KBM-7 (cell line): ENCODE measurements at regions not wholly inside any gene's neighbourhood (a gene's known extent, or its start where the extent isn't known, plus 50 kb on each side); places are given as distances from the start of the nearest gene placed in this dataset.

Experiments
- DNase-seq: peaks from one replicate; pipeline ENCODE4 v3.0.0-alpha.2; 2015
- in situ Hi-C: fragments of 300-500 bp; cut with MboI; formaldehyde crosslinking; loops from 2 replicates; pipeline ENCODE4 v1.14.3; 2020; ENCODE audit warnings: low sequenced_read_pairs, low pct_unique_long_range_greater_than_20kb, mixed read lengths

- no peak for DNase-seq
- in situ Hi-C loops: no loop called here
Measured at GRCh38 chr14:96931751-96932150, 134.6 kb downstream of the VRK1 start.

GRCh38 chr14:96934638-96935330 is 137.6 kb downstream of the VRK1 start:
- in situ Hi-C loops: no loop called here
- DNase-seq: no peak

GRCh38 chr14:96938946-96939345 is 141.8 kb downstream of the VRK1 start:
- in situ Hi-C loops: no loop called here
- no peak for DNase-seq

- in situ Hi-C loops: no loop called here
- DNase-seq: peak; percentile 10
Measured at GRCh38 chr14:96940009-96940408, 142.8 kb downstream of the VRK1 start.

GRCh38 chr14:96944297-96944696 is 147.1 kb downstream of the VRK1 start:
- in situ Hi-C loops: no loop called here
- no peak for DNase-seq

GRCh38 chr14:96945721-96946120 is 148.5 kb downstream of the VRK1 start:
- in situ Hi-C loops: no loop called here
- DNase-seq: no peak

GRCh38 chr14:96949594-96949993 is 152.4 kb downstream of the VRK1 start:
- in situ Hi-C loops: no loop called here
- no peak for DNase-seq

- no peak for DNase-seq
- in situ Hi-C loops: no loop called here
Measured at GRCh38 chr14:96951511-96951910, 154.3 kb downstream of the VRK1 start.

- in situ Hi-C loops: no loop called here
- DNase-seq: no peak
Measured at GRCh38 chr14:96953087-96953874, 156.1 kb downstream of the VRK1 start.

- in situ Hi-C loops: no loop called here
- DNase-seq: no peak
Measured at GRCh38 chr14:96953875-96954185, 156.6 kb downstream of the VRK1 start.

- DNase-seq: no peak
- in situ Hi-C loops: no loop called here
Measured at GRCh38 chr14:96956464-96957239, 159.5 kb downstream of the VRK1 start.

GRCh38 chr14:96958057-96958456 is 160.9 kb downstream of the VRK1 start:
- DNase-seq: no peak
- in situ Hi-C loops: no loop called here

- DNase-seq: no peak
- in situ Hi-C loops: no loop called here
Measured at GRCh38 chr14:96959992-96960391, 162.8 kb downstream of the VRK1 start.

GRCh38 chr14:96960598-96961116 is 163.5 kb downstream of the VRK1 start:
- in situ Hi-C loops: no loop called here
- DNase-seq: no peak

- DNase-seq: no peak
- in situ Hi-C loops: no loop called here
Measured at GRCh38 chr14:96961895-96962294, 164.7 kb downstream of the VRK1 start.

- peak; percentile 50 for DNase-seq
- in situ Hi-C loops: no loop called here
Measured at GRCh38 chr14:96962337-96962736, 165.2 kb downstream of the VRK1 start.

- in situ Hi-C loops: no loop called here
- DNase-seq: no peak
Measured at GRCh38 chr14:96964726-96965415, 167.7 kb downstream of the VRK1 start.

GRCh38 chr14:96965885-96966595 is 168.9 kb downstream of the VRK1 start:
- peak; percentile 16 for DNase-seq
- in situ Hi-C loops: no loop called here

GRCh38 chr14:96975116-96975515 is 177.9 kb downstream of the VRK1 start:
- no peak for DNase-seq
- in situ Hi-C loops: no loop called here
